GM12878 (cell line): ENCODE measurements at regions not wholly inside any gene's neighbourhood (a gene's known extent, or its start where the extent isn't known, plus 50 kb on each side); places are given as distances from the start of the nearest gene placed in this dataset.

ENCODE experiments used
- NFYB ChIP-seq: IDR thresholded peaks from 2 replicates; pipeline ENCODE4 v1.6.1; 2011; ENCODE audit warnings: low read depth, mild to moderate bottlenecking, low read length, improper control_type of control experiment, moderate library complexity; ENCODE audit not compliant: insufficient read depth
- POLR2AphosphoS5 ChIP-seq: IDR thresholded peaks from 2 replicates; pipeline ENCODE4 v1.6.1; 2011; ENCODE audit warnings: mild to moderate bottlenecking, low read length, inconsistent platforms
- RAD21 ChIP-seq: IDR thresholded peaks from 2 replicates; pipeline ENCODE4 v1.6.1; 2011; ENCODE audit warnings: mild to moderate bottlenecking, low read depth, low read length, moderate library complexity; ENCODE audit not compliant: insufficient read depth
- TF ChIP-seq, protein P1 (sequence below), 3 experiments: IDR thresholded peaks in 2 of 3; conservative IDR thresholded peaks in 1 of 3; 2 replicates each; pipeline ENCODE4 v1.5.1; 2011; ENCODE audit warnings: low read depth in 3 of 3, low read length in 3 of 3, mild to moderate bottlenecking in 3 of 3, control low read depth in 2 of 3, moderate library complexity in 2 of 3, inconsistent platforms in 1 of 3, mixed read lengths in 1 of 3; ENCODE audit not compliant: control insufficient read depth in 2 of 3, insufficient read depth in 1 of 3; ENCODE audit errors: extremely low read depth in 1 of 3

GRCh38 chr20:39395478-39396291, 433.5 kb downstream of the DHX35 start:
- TF ChIP-seq, protein P1, sequence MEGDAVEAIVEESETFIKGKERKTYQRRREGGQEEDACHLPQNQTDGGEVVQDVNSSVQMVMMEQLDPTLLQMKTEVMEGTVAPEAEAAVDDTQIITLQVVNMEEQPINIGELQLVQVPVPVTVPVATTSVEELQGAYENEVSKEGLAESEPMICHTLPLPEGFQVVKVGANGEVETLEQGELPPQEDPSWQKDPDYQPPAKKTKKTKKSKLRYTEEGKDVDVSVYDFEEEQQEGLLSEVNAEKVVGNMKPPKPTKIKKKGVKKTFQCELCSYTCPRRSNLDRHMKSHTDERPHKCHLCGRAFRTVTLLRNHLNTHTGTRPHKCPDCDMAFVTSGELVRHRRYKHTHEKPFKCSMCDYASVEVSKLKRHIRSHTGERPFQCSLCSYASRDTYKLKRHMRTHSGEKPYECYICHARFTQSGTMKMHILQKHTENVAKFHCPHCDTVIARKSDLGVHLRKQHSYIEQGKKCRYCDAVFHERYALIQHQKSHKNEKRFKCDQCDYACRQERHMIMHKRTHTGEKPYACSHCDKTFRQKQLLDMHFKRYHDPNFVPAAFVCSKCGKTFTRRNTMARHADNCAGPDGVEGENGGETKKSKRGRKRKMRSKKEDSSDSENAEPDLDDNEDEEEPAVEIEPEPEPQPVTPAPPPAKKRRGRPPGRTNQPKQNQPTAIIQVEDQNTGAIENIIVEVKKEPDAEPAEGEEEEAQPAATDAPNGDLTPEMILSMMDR (IDR thresholded peaks at IDR 0.05 in 2 of 3, conservative IDR thresholded peaks at IDR 0.05 in 1 of 3; ENCODE audit: control insufficient read depth in 2 of 3, extremely low read depth in 1 of 3, insufficient read depth in 1 of 3, low read depth in 3 of 3, low read length in 3 of 3) = no peak
- TF ChIP-seq NFYB (no peak), POLR2AphosphoS5 (no peak), RAD21 (no peak)
